T-helper 1 cell treated with Interleukin-12 subunit alpha and Interleukin-12 subunit beta and Interleukin-4 antibody, amounts not matched to agents 30 μg/mL and 1 μg/mL, for 36 hours (primary cell): ENCODE measurements at regions not wholly inside any gene's neighbourhood (a gene's known extent, or its start where the extent isn't known, plus 50 kb on each side); places are given as distances from the start of the nearest gene placed in this dataset.
A peak's percentile ranks its signal among the peaks of the same experiment; 100 is the strongest.
"Not testable (repeated sequence)": the region's sequence is repeated elsewhere in the genome, so short reads cannot be mapped to it uniquely, and the experiment has no call there.

Experiments
- H3K27ac Mint-ChIP-seq: one replicate; pipeline ENCODE4 v1.8.0; 2021; ENCODE audit warnings: mild to moderate bottlenecking, mixed read lengths
- H3K27me3 Mint-ChIP-seq: one replicate; pipeline ENCODE4 v1.8.0; 2021; ENCODE audit warnings: low read depth, mixed read lengths
- H3K36me3 Mint-ChIP-seq: one replicate; pipeline ENCODE4 v1.8.0; 2021; ENCODE audit warnings: low read depth, mixed read lengths
- H3K4me1 Mint-ChIP-seq: one replicate; pipeline ENCODE4 v1.8.0; 2021; ENCODE audit warnings: low read depth, mixed read lengths
- H3K4me3 Mint-ChIP-seq: one replicate; pipeline ENCODE4 v1.8.0; 2021; ENCODE audit warnings: mild to moderate bottlenecking, moderate library complexity, mixed read lengths
- H3K9me3 Mint-ChIP-seq: one replicate; pipeline ENCODE4 v1.8.0; 2021; ENCODE audit warnings: mixed read lengths

GRCh38 chr6:144549837-144550747 is 265.0 kb downstream of the UTRN start:
- Mint-ChIP-seq H3K9me3 (no peaks in the 10 kb centered on the region), H3K27ac (no peak overlapping the region), H3K4me3 (no peak overlapping the region), H3K36me3 (peaks cover 55% of the 10 kb centered on the region), H3K27me3 (no peaks in the 10 kb centered on the region), H3K4me1 (peaks cover 4% of the 10 kb centered on the region)

- no peak overlapping the region for H3K27ac Mint-ChIP-seq
- H3K9me3 Mint-ChIP-seq, result no peaks in the 10 kb centered on the region
Measured at GRCh38 chr6:144551339-144551738, 266.2 kb downstream of the UTRN start.

DNA sequence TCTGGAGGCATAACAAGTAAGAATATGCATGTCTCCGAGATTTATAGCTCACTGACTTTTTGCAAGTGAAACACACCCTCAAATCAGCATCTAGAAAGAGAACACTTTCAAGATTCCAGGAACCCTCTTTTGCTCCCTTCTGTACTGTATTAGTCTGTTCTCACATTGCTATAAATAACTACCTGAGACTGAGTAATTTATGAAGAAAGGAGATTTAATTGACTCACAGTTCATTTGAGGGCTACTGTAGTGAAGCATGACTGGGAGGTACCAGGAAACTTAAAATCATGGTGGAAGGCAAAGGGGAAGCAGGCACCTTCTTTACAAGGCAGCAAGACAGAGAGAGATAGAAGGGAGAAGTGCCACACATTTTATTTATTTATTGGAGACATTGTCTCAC is 269.9 kb downstream of the UTRN start:
- Mint-ChIP-seq H3K27ac (no peak overlapping the region), H3K36me3 (peaks cover 59% of the 10 kb centered on the region), H3K4me3 (no peak overlapping the region), H3K4me1 (peaks cover 16% of the 10 kb centered on the region), H3K27me3 (no peaks in the 10 kb centered on the region), H3K9me3 (no peaks in the 10 kb centered on the region)

More at GRCh38 chr6:144551339-144551738, 266.2 kb downstream of the UTRN start:
- peaks cover 59% of the 10 kb centered on the region for H3K36me3 Mint-ChIP-seq
- H3K4me1 Mint-ChIP-seq, result peaks cover 2% of the 10 kb centered on the region
- H3K4me3 Mint-ChIP-seq, result no peak overlapping the region
- no peaks in the 10 kb centered on the region for H3K27me3 Mint-ChIP-seq

DNA sequence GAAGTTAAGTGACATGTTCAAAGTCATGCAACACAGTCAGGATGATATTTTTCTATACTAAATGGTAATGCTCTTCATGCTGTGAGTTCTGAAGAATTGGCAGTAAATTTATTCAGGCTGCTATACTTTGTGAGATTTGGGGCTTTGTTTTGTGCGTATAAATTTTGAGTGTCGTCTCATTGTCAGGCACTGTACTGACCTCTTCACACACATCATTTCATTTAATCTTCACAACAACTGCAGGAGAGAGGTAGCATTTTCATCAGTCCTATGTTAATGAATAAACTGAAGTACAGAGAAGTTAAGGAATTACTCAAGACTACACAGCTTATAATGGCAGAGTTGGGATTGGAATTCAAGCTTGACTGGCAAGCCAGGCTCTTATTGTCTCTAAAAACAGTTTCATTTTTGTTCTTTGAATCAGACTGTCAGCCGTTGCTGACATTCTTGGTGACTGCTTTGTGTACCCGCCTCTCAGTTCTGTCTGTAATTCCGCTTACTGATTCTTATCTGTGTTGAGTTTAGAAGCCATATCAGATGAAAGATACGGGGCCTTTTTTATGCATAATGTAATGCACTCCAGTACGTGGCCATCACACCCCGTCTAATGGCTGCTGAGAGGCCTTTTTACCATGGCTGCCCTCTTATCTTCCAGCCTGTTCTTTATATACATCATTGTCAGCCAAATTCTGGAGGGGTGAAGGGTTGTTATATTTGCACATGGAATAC is 274.9 kb downstream of the UTRN start:
- Mint-ChIP-seq H3K36me3 (peaks cover 32% of the 10 kb centered on the region), H3K27me3 (no peaks in the 10 kb centered on the region), H3K9me3 (no peaks in the 10 kb centered on the region), H3K4me1 (peaks cover 27% of the 10 kb centered on the region), H3K4me3 (peak overlapping the region; percentile 73), H3K27ac (peak overlapping the region; percentile 85)

GRCh38 chr6:144561455-144562043 is 276.4 kb downstream of the UTRN start:
- H3K4me1 Mint-ChIP-seq, result peaks cover 25% of the 10 kb centered on the region
- peaks cover 20% of the 10 kb centered on the region for H3K36me3 Mint-ChIP-seq
- H3K4me3 Mint-ChIP-seq, result no peak overlapping the region
- H3K27ac Mint-ChIP-seq, result peak overlapping the region; percentile 38
- H3K27me3 Mint-ChIP-seq, result no peaks in the 10 kb centered on the region
- H3K9me3 Mint-ChIP-seq, result no peaks in the 10 kb centered on the region

- no peaks in the 10 kb centered on the region for H3K27me3 Mint-ChIP-seq
- H3K9me3 Mint-ChIP-seq, result no peaks in the 10 kb centered on the region
- H3K36me3 Mint-ChIP-seq, result peaks cover 12% of the 10 kb centered on the region
Measured at GRCh38 chr6:144564202-144564601, 279.1 kb downstream of the UTRN start.

DNA sequence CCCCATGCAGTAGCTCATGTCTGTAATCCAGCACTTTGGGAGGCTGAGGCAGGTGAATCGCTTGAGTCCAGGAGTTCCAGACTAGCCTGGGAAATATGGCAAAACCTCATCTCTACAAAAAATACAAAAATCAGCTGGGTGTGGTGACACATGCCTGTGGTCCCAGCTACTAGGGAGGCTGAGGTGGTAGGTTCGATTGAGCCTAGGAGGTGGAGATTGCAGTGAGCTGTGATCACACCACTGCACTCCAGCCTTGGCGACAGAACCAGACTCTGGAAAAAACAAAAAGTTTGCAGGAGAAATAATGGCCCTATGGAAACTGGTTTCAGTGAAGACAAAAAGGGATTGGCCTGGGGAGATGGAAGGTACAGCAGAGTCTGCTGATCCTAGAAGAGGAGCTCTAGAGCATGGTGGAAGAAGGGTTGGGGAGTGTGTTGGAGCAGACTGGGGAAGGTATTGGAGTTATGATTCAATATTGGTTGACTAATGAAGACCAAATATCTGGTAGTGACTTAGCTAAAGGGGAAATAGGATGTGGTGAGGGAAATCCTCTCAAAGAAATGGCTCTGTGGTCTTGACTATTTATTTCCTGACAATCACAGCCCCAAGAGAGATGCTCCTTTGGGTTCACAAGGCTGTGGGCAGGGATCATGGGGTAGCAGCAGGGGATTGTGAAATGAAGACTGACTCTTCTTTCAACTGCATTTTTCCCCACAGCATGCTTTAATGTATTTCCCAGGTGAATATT is 281.9 kb downstream of the UTRN start:
- H3K4me1 Mint-ChIP-seq, result peaks cover 3% of the 10 kb centered on the region
- no peak overlapping the region for H3K4me3 Mint-ChIP-seq
- no peaks in the 10 kb centered on the region for H3K9me3 Mint-ChIP-seq
- H3K27ac Mint-ChIP-seq, result no peak overlapping the region
- peaks cover 25% of the 10 kb centered on the region for H3K36me3 Mint-ChIP-seq
- H3K27me3 Mint-ChIP-seq, result no peaks in the 10 kb centered on the region

More at GRCh38 chr6:144564202-144564601, 279.1 kb downstream of the UTRN start:
- Mint-ChIP-seq H3K4me1 (peaks cover 21% of the 10 kb centered on the region), H3K27ac (no peak overlapping the region), H3K4me3 (no peak overlapping the region)

DNA sequence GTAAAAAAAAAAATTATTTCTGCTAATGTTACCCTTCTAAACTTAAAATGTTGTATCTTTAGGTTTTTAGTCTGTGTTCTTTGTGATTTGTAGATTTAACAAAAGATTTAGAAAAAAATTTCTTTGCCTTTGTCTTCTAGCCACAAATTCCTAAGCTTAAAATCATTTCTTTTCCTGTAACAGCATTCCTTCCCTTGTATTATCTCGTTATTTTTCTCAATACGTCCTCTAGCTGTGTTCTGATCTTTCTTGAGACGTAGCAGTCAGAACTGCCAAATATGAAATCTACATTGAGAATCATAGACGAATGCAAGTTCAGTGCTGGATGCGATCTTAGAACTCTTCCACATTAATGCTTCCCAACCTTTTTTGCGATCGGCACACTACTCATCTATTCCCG is 283.1 kb downstream of the UTRN start:
- H3K36me3 Mint-ChIP-seq, result peaks cover 27% of the 10 kb centered on the region
- no peak overlapping the region for H3K27ac Mint-ChIP-seq
- H3K4me1 Mint-ChIP-seq, result peaks cover 3% of the 10 kb centered on the region
- H3K9me3 Mint-ChIP-seq, result peaks cover 3% of the 10 kb centered on the region
- H3K4me3 Mint-ChIP-seq, result no peak overlapping the region
- no peaks in the 10 kb centered on the region for H3K27me3 Mint-ChIP-seq

- H3K4me1 Mint-ChIP-seq, H3K4me3 Mint-ChIP-seq, H3K9me3 Mint-ChIP-seq, H3K27ac Mint-ChIP-seq, H3K27me3 Mint-ChIP-seq: not testable (repeated sequence)
- peaks cover 40% of the 10 kb centered on the region for H3K36me3 Mint-ChIP-seq
Measured at GRCh38 chr6:144572541-144572940, 287.4 kb downstream of the UTRN start.

GRCh38 chr6:144574796-144575195 is 289.7 kb downstream of the UTRN start:
- no peak overlapping the region for H3K4me3 Mint-ChIP-seq
- peaks cover 40% of the 10 kb centered on the region for H3K36me3 Mint-ChIP-seq
- peaks cover 3% of the 10 kb centered on the region for H3K4me1 Mint-ChIP-seq
- no peaks in the 10 kb centered on the region for H3K27me3 Mint-ChIP-seq
- no peak overlapping the region for H3K27ac Mint-ChIP-seq
- H3K9me3 Mint-ChIP-seq, result peaks cover 3% of the 10 kb centered on the region

DNA sequence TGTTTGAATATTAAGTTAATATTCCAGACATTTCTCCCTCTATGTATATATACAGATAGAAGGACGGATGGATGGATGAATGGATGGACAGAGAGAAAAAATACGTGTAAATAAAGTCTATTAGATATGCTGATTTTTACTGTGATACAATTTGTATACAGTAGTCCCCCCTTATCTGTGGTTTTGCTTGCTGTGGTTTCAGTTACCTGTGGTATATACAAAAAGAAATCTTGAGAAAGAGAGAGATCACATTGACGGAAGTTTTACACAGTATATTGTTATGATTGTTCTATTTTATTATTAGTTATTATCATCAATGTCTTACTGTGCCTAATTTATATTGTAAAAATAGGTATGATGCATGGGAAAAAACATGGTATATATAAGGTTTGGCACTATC is 290.2 kb downstream of the UTRN start:
- Mint-ChIP-seq H3K4me3 (no peak overlapping the region), H3K36me3 (peaks cover 41% of the 10 kb centered on the region), H3K9me3 (peaks cover 3% of the 10 kb centered on the region), H3K4me1 (peaks cover 9% of the 10 kb centered on the region), H3K27me3 (no peaks in the 10 kb centered on the region), H3K27ac (no peak overlapping the region)

DNA sequence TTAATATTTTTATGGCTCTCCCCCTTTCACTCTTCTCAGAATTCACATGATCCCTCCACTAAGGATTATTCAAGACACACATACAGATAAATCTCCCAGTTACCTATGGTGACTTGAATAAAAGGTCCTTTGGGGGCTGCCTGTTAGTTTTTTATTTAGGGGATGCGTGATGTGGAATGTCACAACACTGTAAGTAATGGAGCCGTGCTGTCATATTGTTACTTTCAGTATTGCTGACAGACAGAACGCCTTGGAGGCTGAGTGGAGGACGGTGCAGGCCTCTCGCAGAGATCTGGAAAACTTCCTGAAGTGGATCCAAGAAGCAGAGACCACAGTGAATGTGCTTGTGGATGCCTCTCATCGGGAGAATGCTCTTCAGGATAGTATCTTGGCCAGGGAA is 291.7 kb downstream of the UTRN start:
- Mint-ChIP-seq H3K36me3 (peaks cover 40% of the 10 kb centered on the region), H3K27ac (no peak overlapping the region), H3K4me1 (peaks cover 18% of the 10 kb centered on the region), H3K9me3 (peaks cover 3% of the 10 kb centered on the region), H3K27me3 (no peaks in the 10 kb centered on the region), H3K4me3 (no peak overlapping the region)

DNA sequence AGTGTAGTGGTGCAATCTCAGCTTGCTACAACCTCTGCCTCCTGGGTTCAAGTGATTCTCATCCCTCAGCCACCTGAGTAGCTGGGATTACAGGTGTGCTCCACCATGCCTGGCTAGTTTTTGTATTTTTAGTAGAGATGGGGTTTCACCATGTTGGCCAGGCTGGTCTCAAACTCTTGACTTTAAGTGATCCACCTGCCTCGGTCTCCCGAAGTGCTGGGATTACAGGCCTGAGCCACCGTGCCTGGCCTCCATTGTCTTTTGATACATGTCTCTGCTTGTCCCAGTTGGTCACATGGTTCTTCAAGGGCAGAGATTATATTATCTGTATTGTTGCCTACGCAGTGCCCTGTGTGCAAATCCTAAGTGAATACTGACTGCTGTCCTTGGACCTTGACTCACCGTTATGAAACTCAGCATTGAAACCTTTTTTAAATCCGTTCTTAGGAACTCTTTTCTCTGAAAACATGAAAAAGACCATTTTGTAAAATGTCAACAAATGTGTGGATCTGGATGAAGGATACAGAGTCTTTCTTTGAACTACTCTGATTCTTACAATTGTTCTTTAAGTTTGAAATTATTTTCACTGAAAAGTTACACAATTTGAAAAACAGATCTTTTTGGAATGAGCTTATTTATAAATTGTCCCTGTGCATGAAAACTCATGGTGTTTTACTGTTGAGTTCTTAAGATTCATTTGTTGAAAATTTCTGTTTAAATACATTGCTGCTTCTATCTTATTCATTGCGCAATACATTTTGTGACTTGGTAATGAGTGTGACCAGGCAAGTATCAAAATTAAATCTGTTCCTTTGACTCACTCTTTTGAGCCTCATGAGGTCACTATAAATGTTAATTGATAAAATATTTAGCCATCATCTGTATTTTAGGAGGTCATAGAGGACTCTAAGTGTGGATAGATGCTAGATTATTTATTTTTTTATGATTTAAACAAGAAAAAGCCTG is 293.5 kb downstream of the UTRN start:
- Mint-ChIP-seq H3K4me1 (peaks cover 36% of the 10 kb centered on the region), H3K27ac (no peak overlapping the region)

More for the DNA sequence above, 293.5 kb downstream of the UTRN start:
- Mint-ChIP-seq H3K36me3 (peaks cover 29% of the 10 kb centered on the region), H3K27me3 (no peaks in the 10 kb centered on the region), H3K9me3 (no peaks in the 10 kb centered on the region), H3K4me3 (no peak overlapping the region)
